ENCODE measurements at regions not wholly inside any gene's neighbourhood (a gene's known extent, or its start where the extent isn't known, plus 50 kb on each side); places are given as distances from the start of the nearest gene placed in this dataset.
A peak's percentile ranks its signal among the peaks of the same experiment; 100 is the strongest.

- TF ChIP-seq, protein P1, sequence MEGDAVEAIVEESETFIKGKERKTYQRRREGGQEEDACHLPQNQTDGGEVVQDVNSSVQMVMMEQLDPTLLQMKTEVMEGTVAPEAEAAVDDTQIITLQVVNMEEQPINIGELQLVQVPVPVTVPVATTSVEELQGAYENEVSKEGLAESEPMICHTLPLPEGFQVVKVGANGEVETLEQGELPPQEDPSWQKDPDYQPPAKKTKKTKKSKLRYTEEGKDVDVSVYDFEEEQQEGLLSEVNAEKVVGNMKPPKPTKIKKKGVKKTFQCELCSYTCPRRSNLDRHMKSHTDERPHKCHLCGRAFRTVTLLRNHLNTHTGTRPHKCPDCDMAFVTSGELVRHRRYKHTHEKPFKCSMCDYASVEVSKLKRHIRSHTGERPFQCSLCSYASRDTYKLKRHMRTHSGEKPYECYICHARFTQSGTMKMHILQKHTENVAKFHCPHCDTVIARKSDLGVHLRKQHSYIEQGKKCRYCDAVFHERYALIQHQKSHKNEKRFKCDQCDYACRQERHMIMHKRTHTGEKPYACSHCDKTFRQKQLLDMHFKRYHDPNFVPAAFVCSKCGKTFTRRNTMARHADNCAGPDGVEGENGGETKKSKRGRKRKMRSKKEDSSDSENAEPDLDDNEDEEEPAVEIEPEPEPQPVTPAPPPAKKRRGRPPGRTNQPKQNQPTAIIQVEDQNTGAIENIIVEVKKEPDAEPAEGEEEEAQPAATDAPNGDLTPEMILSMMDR (IDR thresholded peaks at IDR 0.05; ENCODE audit: low read depth, low read length), result peak; percentile 14
- DNase-seq (ENCODE audit: low read depth in 2 of 2), result peak in 1 of 2 donors; percentile 12
- H3K4me3 ChIP-seq (replicated peaks in 1 of 2; ENCODE audit: low read depth in 2 of 2, low read length in 2 of 2), result no peak overlapping the region
Measured at GRCh38 chr5:135174315-135175096, 140.5 kb upstream of the PITX1 start.

GRCh38 chr5:135173662-135174290, 139.7 kb upstream of the PITX1 start:
- DNase-seq (ENCODE audit: low read depth in 2 of 2), result no peak

DNA sequence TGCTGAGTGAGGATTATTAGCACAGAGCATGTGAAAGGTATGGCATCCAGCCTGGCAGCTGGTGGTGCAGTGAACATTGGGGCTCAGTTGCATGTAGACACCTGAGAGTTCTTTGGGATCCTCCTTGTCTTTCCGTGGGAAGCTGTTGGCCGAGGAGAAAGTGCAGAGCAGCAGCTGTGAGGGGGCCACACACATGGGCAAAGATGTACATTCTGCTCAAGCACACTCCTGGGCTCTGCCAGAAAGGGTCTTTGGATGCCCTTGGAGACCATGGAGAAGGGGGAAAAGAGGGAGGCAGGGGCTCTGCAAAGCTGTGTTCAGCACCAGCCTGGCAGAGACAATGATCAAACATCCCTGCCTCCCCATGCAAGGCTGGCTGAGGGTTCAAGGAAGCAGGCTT, 138.7 kb upstream of the PITX1 start:
- no peak for DNase-seq (ENCODE audit: low read depth in 2 of 2)
- TF ChIP-seq, protein P1 (IDR thresholded peaks at IDR 0.05; ENCODE audit: low read depth, low read length), result no peak
- H3K4me3 ChIP-seq (replicated peaks in 1 of 2; ENCODE audit: low read depth in 2 of 2, low read length in 2 of 2), result no peak overlapping the region

More at GRCh38 chr5:135173662-135174290, 139.7 kb upstream of the PITX1 start:
- TF ChIP-seq, protein P1 (IDR thresholded peaks at IDR 0.05; ENCODE audit: low read depth, low read length), result no peak
- H3K4me3 ChIP-seq (replicated peaks in 1 of 2; ENCODE audit: low read depth in 2 of 2, low read length in 2 of 2), result no peak overlapping the region

- no peak for DNase-seq (ENCODE audit: low read depth in 2 of 2)
- TF ChIP-seq, protein P1 (IDR thresholded peaks at IDR 0.05; ENCODE audit: low read depth, low read length), result no peak
- H3K4me3 ChIP-seq (replicated peaks in 1 of 2; ENCODE audit: low read depth in 2 of 2, low read length in 2 of 2), result no peak overlapping the region
Measured at GRCh38 chr5:135171336-135171735, 137.3 kb upstream of the PITX1 start.

- H3K4me3 ChIP-seq (replicated peaks in 1 of 2; ENCODE audit: low read depth in 2 of 2, low read length in 2 of 2), result no peak overlapping the region
- DNase-seq (ENCODE audit: low read depth in 2 of 2), result no peak
- TF ChIP-seq, protein P1 (IDR thresholded peaks at IDR 0.05; ENCODE audit: low read depth, low read length), result no peak
Measured at GRCh38 chr5:135170500-135170899, 136.5 kb upstream of the PITX1 start.

DNA sequence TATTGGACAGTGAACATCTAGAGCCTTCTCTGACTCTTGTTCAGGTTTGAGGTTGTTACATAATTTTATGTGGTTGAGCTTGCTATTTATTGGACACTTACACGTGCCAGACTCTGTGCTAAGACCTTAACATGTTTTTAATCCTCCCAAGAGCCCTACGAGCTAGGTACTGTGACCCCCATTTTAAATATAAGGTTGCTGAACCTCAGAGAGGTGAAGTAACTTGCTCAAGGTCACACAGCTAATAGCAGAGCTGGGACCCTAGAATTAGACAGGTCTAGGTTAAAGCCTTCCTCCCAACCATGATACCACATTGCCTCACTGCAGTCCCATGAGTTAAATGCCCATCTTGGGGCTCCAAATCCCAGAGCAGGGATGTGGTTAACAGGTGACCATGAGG, 135.7 kb upstream of the PITX1 start:
- TF ChIP-seq, protein P1 (IDR thresholded peaks at IDR 0.05; ENCODE audit: low read depth, low read length), result no peak
- DNase-seq (ENCODE audit: low read depth in 2 of 2), result no peak

More for the DNA sequence above, 135.7 kb upstream of the PITX1 start:
- H3K4me3 ChIP-seq (replicated peaks in 1 of 2; ENCODE audit: low read depth in 2 of 2, low read length in 2 of 2), result no peak overlapping the region

All from cardiac fibroblast (primary cell).